CD14-positive monocyte (primary cell): ENCODE measurements at regions not wholly inside any gene's neighbourhood (a gene's known extent, or its start where the extent isn't known, plus 50 kb on each side); places are given as distances from the start of the nearest gene placed in this dataset.

ENCODE experiments used
- DNase-seq, 3 donors: peaks; one replicate each; pipeline ENCODE4 v3.0.0-alpha.2; 2011 to 2022
- H2AFZ ChIP-seq: 2 replicates; pipeline ENCODE4 v1.6.0; 2012; ENCODE audit warnings: mild to moderate bottlenecking, low read depth, low read length, inconsistent platforms; ENCODE audit not compliant: insufficient read depth, poor library complexity, severe bottlenecking
- H3K27ac ChIP-seq, 2 donors: 1 replicate in 1 of 2; 2 replicates in 1 of 2; pipeline ENCODE4 v1.5.1; 2012 to 2013; ENCODE audit warnings: low read length in 2 of 2, control low read depth in 1 of 2, inconsistent platforms in 1 of 2, low read depth in 1 of 2, mild to moderate bottlenecking in 1 of 2
- H3K27me3 ChIP-seq, 2 donors: one replicate each; pipeline versions ENCODE4 v1.6.0 to v1.6.1; 2011 to 2013; ENCODE audit warnings: low read length in 2 of 2; ENCODE audit not compliant: control insufficient read depth in 2 of 2, insufficient read depth in 2 of 2
- H3K36me3 ChIP-seq, 2 donors: replicated peaks in 1 of 2; 1 replicate in 1 of 2; 2 replicates in 1 of 2; pipeline versions ENCODE4 v1.5.1 to v1.6.1; 2012 to 2013; ENCODE audit warnings: low read length in 2 of 2, control low read depth in 1 of 2, inconsistent platforms in 1 of 2, mild to moderate bottlenecking in 1 of 2; ENCODE audit not compliant: insufficient read depth in 2 of 2, control insufficient read depth in 1 of 2
- H3K4me1 ChIP-seq, 2 donors: 1 replicate in 1 of 2; 2 replicates in 1 of 2; pipeline versions ENCODE4 v1.5.1 to v1.6.1; 2012 to 2013; ENCODE audit warnings: low read length in 2 of 2, control low read depth in 1 of 2, inconsistent platforms in 1 of 2, mild to moderate bottlenecking in 1 of 2, moderate library complexity in 1 of 2; ENCODE audit not compliant: insufficient read depth in 2 of 2, control insufficient read depth in 1 of 2
- H3K4me2 ChIP-seq: replicated peaks from 2 replicates; pipeline ENCODE3; 2012; ENCODE audit warnings: low read length, moderate library complexity, mild to moderate bottlenecking; ENCODE audit not compliant: poor library complexity, severe bottlenecking; ENCODE audit errors: extremely low read depth
- H3K4me3 ChIP-seq, 3 experiments: fragments of 200-600 bp in 1 of 3; sonication (generic) in 1 of 3; replicated peaks in 1 of 3; 1 replicate in 2 of 3; 2 replicates in 1 of 3; pipeline ENCODE4 v1.5.1; 2011 to 2013; ENCODE audit warnings: low read length in 3 of 3, mild to moderate bottlenecking in 3 of 3, control low read depth in 2 of 3, low read depth in 2 of 3, inconsistent platforms in 1 of 3, moderate library complexity in 1 of 3
- H3K79me2 ChIP-seq: 2 replicates; pipeline ENCODE4 v1.6.0; 2012; ENCODE audit warnings: mild to moderate bottlenecking, control low read depth, inconsistent platforms, low read length, moderate library complexity; ENCODE audit not compliant: insufficient read depth
- H3K9ac ChIP-seq: 2 replicates; pipeline ENCODE4 v1.6.0; 2017; ENCODE audit warnings: low read length, mild to moderate bottlenecking; ENCODE audit not compliant: insufficient read depth, poor library complexity, severe bottlenecking
- H3K9me3 ChIP-seq, 2 donors: replicated peaks in 1 of 2; 1 replicate in 1 of 2; 2 replicates in 1 of 2; pipeline versions ENCODE4 v1.5.1 to v1.6.1; 2012 to 2013; ENCODE audit warnings: low read length in 2 of 2, control low read depth in 1 of 2; ENCODE audit not compliant: control insufficient read depth in 1 of 2, insufficient read depth in 1 of 2
- H4K20me1 ChIP-seq: 2 replicates; pipeline ENCODE4 v1.6.0; 2012; ENCODE audit warnings: mild to moderate bottlenecking, low read length, control low read depth, moderate library complexity; ENCODE audit not compliant: insufficient read depth
- H3K27ac Mint-ChIP-seq, 7 donors: one replicate each; pipeline ENCODE4 v1.8.0; 2020; ENCODE audit warnings: mild to moderate bottlenecking in 7 of 7, mixed read lengths in 7 of 7, moderate library complexity in 6 of 7, inconsistent platforms in 2 of 7
- H3K27me3 Mint-ChIP-seq, 3 donors: one replicate each; pipeline ENCODE4 v1.8.0; 2021 to 2022; ENCODE audit warnings: low read depth in 3 of 3, mild to moderate bottlenecking in 3 of 3, mixed read lengths in 3 of 3, moderate library complexity in 3 of 3, inconsistent platforms in 1 of 3
- H3K36me3 Mint-ChIP-seq, 2 donors: one replicate each; pipeline ENCODE4 v1.8.0; 2020; ENCODE audit warnings: mixed read lengths in 2 of 2, inconsistent platforms in 1 of 2, mild to moderate bottlenecking in 1 of 2
- H3K4me1 Mint-ChIP-seq: one replicate; pipeline ENCODE4 v1.8.0; 2020; ENCODE audit warnings: mild to moderate bottlenecking, mixed read lengths
- H3K4me3 Mint-ChIP-seq, 2 donors: one replicate each; pipeline ENCODE4 v1.8.0; 2020; ENCODE audit warnings: mild to moderate bottlenecking in 2 of 2, mixed read lengths in 2 of 2, moderate library complexity in 1 of 2
- H3K9me3 Mint-ChIP-seq, 7 donors: one replicate each; pipeline ENCODE4 v1.8.0; 2020 to 2022; ENCODE audit warnings: mixed read lengths in 7 of 7, mild to moderate bottlenecking in 6 of 7, moderate library complexity in 6 of 7, inconsistent platforms in 2 of 7
- CTCF ChIP-seq: fragments of 200-600 bp; IDR thresholded peaks from one replicate; pipeline ENCODE4 v1.8.0; 2022; ENCODE audit warnings: antibody characterized with exemption, mild to moderate bottlenecking
- WGBS: methylation state at CpG from one replicate; pipeline ENCODE4 v1.1.5; 2013; ENCODE audit warnings: missing lambda C conversion rate; ENCODE audit not compliant: insufficient coverage; 5-methylcytosine and 5-hydroxymethylcytosine counted together
- intact Hi-C, 2 donors: fragments of 100-400 bp; cut with micrococcal nuclease; formaldehyde crosslinking; loops; one replicate each; pipeline versions ENCODE4 v1.15.0 to v1.15.1; 2023

- H3K9me3 Mint-ChIP-seq, result peaks cover 0 to 6% (median 0%) of the 10 kb centered on the region in 7 donors
- H3K27ac Mint-ChIP-seq, result no peak overlapping the region
- Histone ChIP-seq H3K36me3 (no peaks in the 10 kb centered on the region), H3K27ac (no peak overlapping the region), H3K27me3 (no peaks in the 10 kb centered on the region), H3K4me1 (no peaks in the 10 kb centered on the region), H3K9me3 (no peaks in the 10 kb centered on the region), H2AFZ (no peak overlapping the region), H3K79me2 (no peaks in the 10 kb centered on the region), H3K4me2 (no peak overlapping the region), H3K9ac (no peak overlapping the region), H3K4me3 (no peak overlapping the region), H4K20me1 (no peaks in the 10 kb centered on the region)
- intact Hi-C loops, result no loop called here
- no peak for DNase-seq
- 67% methylated on average over 1 of the region's 3 CpGs for WGBS
- no peak for TF ChIP-seq CTCF
- H3K4me1 Mint-ChIP-seq, result no peaks in the 10 kb centered on the region
- H3K27me3 Mint-ChIP-seq, result peaks cover 4 to 7% (median 6%) of the 10 kb centered on the region in 3 donors
- H3K36me3 Mint-ChIP-seq, result no peaks in the 10 kb centered on the region
- H3K4me3 Mint-ChIP-seq, result no peak overlapping the region
Measured at GRCh38 chr16:65793781-65794180, 572.7 kb upstream of the CDH5 start.

- Mint-ChIP-seq H3K9me3 (peaks cover 0 to 2% (median 0%) of the 10 kb centered on the region in 7 donors), H3K27ac (no peak overlapping the region), H3K4me1 (no peaks in the 10 kb centered on the region), H3K4me3 (no peak overlapping the region), H3K36me3 (no peaks in the 10 kb centered on the region), H3K27me3 (peaks cover 2 to 8% (median 6%) of the 10 kb centered on the region in 3 donors)
- no peak for DNase-seq
- Histone ChIP-seq H3K27ac (no peak overlapping the region), H3K9me3 (no peaks in the 10 kb centered on the region), H3K79me2 (no peaks in the 10 kb centered on the region), H3K36me3 (no peaks in the 10 kb centered on the region), H3K4me3 (no peak overlapping the region), H3K4me2 (no peak overlapping the region), H4K20me1 (no peaks in the 10 kb centered on the region), H3K9ac (no peak overlapping the region), H3K4me1 (no peaks in the 10 kb centered on the region), H3K27me3 (no peaks in the 10 kb centered on the region), H2AFZ (no peak overlapping the region)
- intact Hi-C loops, result no loop called here
- WGBS, result 80% methylated on average over 1 of the region's 2 CpGs
- no peak for TF ChIP-seq CTCF
Measured at GRCh38 chr16:65790768-65791167, 575.7 kb upstream of the CDH5 start.
